AG10803 (cell line): ENCODE measurements at regions not wholly inside any gene's neighbourhood (a gene's known extent, or its start where the extent isn't known, plus 50 kb on each side); places are given as distances from the start of the nearest gene placed in this dataset.

Source experiments
- DNase-seq: peaks from one replicate; pipeline ENCODE4 v3.0.0; 2010; ENCODE audit warnings: low read depth
- H3K4me3 ChIP-seq: 2 replicates; pipeline ENCODE4 v1.5.1; 2011; ENCODE audit warnings: mild to moderate bottlenecking, low read length, control low read depth
- CTCF ChIP-seq: conservative IDR thresholded peaks from 2 replicates; pipeline ENCODE4 v1.5.1; 2011; ENCODE audit warnings: mild to moderate bottlenecking, low read length, control low read depth, inconsistent platforms

- no peak for DNase-seq
- no peak overlapping the region for H3K4me3 ChIP-seq
- no peak for TF ChIP-seq CTCF
These were observed 568.5 kb upstream of the SLC8A1 start for GRCh38 chr2:41020358-41020757.

DNA sequence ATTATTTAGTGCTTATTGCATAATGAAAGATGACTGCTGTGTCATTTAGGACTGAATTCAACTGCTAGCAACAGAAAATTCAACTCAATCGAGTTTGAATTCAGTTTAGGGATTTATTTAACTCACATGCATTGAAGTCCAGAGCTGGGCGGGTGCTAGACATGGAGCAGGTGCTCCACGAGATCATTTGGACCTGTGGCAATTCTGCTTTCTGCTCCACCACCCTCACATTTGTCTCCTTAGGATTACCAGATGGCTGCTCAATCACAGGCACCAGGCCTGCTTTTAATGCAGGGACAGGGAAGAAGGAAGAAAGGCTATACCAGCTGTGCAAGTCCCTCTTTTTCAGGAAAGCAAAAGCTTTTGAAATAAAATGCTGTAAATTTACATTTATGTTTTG lies 572.9 kb upstream of the SLC8A1 start:
- H3K4me3 ChIP-seq: no peak overlapping the region
- no peak for DNase-seq
- TF ChIP-seq CTCF: no peak

- TF ChIP-seq CTCF: no peak
- no peak for DNase-seq
- no peak overlapping the region for H3K4me3 ChIP-seq
These were observed 574.7 kb upstream of the SLC8A1 start for GRCh38 chr2:41026613-41027012.

- DNase-seq: no peak
- H3K4me3 ChIP-seq: no peak overlapping the region
- no peak for TF ChIP-seq CTCF
These were observed 575.2 kb upstream of the SLC8A1 start for GRCh38 chr2:41027095-41027494.

- no peak overlapping the region for H3K4me3 ChIP-seq
- no peak for DNase-seq
- TF ChIP-seq CTCF: no peak
These were observed 579.4 kb upstream of the SLC8A1 start for GRCh38 chr2:41031282-41031681.

- TF ChIP-seq CTCF: no peak
- no peak for DNase-seq
These were observed 580.8 kb upstream of the SLC8A1 start for GRCh38 chr2:41032715-41033114.

GRCh38 chr2:41033127-41033526 lies 581.2 kb upstream of the SLC8A1 start:
- H3K4me3 ChIP-seq: no peak overlapping the region
- no peak for TF ChIP-seq CTCF
- no peak for DNase-seq

More at GRCh38 chr2:41032715-41033114, 580.8 kb upstream of the SLC8A1 start:
- H3K4me3 ChIP-seq: no peak overlapping the region
